ENCODE measurements at regions not wholly inside any gene's neighbourhood (a gene's known extent, or its start where the extent isn't known, plus 50 kb on each side); places are given as distances from the start of the nearest gene placed in this dataset.

DNA sequence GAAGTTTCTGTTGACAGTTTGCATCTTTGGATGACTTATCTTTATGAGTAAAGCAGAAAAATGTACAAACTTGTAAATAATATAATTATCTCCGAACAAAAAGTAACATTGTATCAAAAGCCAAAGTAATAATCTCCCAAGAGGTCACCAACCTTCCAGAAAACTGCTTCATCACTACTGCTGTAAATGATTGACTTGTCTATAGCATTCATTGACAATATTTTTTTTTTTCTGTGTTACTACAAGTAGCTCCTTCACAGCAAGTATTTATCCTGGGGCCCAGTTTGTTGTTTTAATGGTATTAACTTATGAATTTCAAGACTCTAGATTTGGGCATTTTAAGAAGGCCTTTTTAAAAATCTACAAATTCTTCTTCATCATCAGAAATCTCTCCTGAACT lies 242.4 kb downstream of the KLF12 start:
- TF ChIP-seq SUZ12 (IDR thresholded peaks at IDR 0.05; ENCODE audit: extremely low read depth, insufficient read depth, insufficient read length) (no peak), ZNF274 (IDR thresholded peaks at IDR 0.05; ENCODE audit: low read depth, low read length) (no peak)
